ENCODE measurements at regions not wholly inside any gene's neighbourhood (a gene's known extent, or its start where the extent isn't known, plus 50 kb on each side); places are given as distances from the start of the nearest gene placed in this dataset.

DNA sequence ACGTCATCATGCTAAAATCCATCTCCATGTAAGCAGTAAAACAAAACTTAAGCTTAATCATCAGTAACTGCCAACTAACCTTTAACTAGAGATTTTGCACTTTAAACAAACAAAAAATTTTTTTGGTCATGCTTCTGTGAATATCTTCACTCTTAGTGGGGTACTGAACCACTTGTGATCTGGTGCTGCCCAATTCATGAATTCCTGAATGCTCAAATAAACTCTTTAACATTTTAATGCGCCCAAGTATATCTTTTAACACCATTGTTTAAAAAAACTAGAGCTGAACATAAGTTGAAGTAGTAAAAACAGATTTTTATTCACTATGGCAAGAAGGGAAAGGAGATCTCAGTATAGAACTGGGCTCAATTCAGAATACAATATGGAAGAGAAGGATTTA lies 196.9 kb upstream of the USP24 start:
- DNase-seq (ENCODE audit: low read depth): no peak
- no peak overlapping the region for H3K4me3 ChIP-seq (ENCODE audit: low read depth, low read length)

DNA sequence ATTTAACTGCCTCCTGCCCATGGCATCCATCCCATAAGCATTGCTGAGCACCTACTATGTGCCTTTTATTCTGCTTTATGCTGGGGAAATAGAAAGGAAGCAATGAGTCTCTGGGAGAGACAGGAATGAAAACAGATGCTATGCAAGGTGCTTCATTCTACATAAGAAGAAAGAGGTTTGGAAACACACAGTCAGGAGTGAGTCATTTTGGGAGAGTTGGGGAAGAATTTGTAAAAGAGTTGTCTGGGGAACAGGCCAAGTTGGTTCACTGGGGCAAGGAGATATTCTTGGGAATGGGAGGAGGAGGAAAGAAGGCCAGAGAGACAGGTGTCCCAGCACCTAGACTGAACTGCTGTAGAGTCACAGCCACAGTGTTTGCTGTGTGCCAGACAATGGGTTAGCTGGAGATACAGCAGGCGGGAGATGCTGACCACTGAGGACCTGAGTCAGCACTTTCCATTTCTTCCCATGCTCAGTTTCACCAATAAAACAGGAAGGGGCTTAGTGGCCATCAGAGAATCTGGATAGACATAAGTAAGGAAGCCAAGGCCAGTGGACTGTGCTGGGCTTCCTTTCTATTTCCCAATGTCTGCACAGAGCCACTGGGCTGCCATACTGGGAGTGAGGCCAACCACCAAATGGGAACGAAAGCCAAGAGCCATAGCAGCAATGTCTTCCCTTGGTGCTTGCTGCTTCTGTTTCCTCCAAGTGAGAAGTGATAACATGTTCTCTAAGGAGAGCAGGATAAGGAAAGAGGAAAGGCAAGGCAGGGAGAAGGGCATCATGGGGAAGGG lies 187.7 kb upstream of the USP24 start:
- DNase-seq (ENCODE audit: low read depth): no peak
- TF ChIP-seq, protein P1, sequence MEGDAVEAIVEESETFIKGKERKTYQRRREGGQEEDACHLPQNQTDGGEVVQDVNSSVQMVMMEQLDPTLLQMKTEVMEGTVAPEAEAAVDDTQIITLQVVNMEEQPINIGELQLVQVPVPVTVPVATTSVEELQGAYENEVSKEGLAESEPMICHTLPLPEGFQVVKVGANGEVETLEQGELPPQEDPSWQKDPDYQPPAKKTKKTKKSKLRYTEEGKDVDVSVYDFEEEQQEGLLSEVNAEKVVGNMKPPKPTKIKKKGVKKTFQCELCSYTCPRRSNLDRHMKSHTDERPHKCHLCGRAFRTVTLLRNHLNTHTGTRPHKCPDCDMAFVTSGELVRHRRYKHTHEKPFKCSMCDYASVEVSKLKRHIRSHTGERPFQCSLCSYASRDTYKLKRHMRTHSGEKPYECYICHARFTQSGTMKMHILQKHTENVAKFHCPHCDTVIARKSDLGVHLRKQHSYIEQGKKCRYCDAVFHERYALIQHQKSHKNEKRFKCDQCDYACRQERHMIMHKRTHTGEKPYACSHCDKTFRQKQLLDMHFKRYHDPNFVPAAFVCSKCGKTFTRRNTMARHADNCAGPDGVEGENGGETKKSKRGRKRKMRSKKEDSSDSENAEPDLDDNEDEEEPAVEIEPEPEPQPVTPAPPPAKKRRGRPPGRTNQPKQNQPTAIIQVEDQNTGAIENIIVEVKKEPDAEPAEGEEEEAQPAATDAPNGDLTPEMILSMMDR (IDR thresholded peaks at IDR 0.05; ENCODE audit: low read depth, low read length, missing control alignments): no peak
- H3K4me3 ChIP-seq (ENCODE audit: low read depth, low read length): no peak overlapping the region

More for the DNA sequence above, 196.9 kb upstream of the USP24 start:
- TF ChIP-seq, protein P1 (IDR thresholded peaks at IDR 0.05; ENCODE audit: low read depth, low read length, missing control alignments): no peak

DNA sequence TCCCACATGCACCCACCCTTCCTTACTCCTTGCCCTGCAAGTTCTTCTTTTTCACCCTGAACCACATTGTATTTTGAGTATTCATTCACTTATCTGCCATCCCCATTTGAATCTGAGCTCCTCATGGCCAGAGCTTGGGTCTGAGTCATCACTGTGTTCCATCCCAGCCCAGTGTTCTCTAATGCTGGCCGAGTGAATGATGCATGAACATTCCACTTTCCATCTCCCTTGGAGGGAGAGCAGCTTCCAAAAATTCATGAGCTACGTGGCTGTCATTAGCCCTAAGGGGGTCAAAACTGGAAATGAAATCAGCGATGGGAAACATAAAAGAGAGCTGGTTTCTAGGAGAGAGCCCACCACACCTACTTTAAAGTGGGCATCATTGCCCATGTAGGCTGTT lies 187.0 kb upstream of the USP24 start:
- TF ChIP-seq, protein P1 (IDR thresholded peaks at IDR 0.05; ENCODE audit: low read depth, low read length, missing control alignments): no peak
- no peak for DNase-seq (ENCODE audit: low read depth)
- no peak overlapping the region for H3K4me3 ChIP-seq (ENCODE audit: low read depth, low read length)

DNA sequence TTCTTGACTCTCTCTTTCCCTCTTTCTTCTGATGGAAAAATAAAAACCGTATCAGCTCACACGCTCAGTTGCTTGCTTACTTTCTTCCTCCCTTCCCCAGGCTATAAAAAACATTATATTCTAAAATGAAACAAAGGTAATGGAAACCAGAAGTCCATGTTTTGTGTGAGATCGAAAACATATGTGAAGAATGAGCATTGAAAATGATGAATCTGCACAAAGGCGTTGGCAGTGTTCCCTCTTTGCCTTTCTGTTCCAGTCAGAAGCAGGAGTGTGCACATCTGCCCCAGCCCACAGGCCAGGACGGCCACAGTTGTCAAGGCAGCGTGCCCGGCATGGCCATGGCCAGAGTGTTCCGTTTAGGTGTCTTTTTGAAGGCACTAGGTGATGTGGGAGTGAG lies 185.3 kb upstream of the USP24 start:
- TF ChIP-seq, protein P1 (IDR thresholded peaks at IDR 0.05; ENCODE audit: low read depth, low read length, missing control alignments): no peak
- DNase-seq (ENCODE audit: low read depth): no peak

DNA sequence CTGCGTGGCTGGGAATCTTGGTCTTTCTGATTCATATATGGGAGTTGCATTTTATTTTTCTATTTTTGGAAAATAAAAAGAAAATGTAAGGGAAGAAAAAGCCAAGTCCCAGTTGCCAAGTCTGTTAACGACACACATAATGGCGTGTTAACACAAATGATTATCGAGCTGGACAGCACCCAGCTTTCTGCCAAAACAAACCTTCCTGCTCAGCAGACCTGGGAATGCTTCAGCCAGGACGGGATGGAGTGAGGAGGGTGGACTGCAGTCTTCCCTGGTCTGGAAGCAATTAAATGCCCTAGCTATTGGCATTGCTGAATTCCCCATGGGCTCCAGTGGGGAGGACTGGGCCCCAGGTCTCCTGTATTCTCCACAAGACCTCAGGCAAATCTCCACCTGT lies 184.2 kb upstream of the USP24 start:
- no peak overlapping the region for H3K4me3 ChIP-seq (ENCODE audit: low read depth, low read length)
- DNase-seq (ENCODE audit: low read depth): no peak
- TF ChIP-seq, protein P1 (IDR thresholded peaks at IDR 0.05; ENCODE audit: low read depth, low read length, missing control alignments): no peak

More for the DNA sequence above, 185.3 kb upstream of the USP24 start:
- H3K4me3 ChIP-seq (ENCODE audit: low read depth, low read length): no peak overlapping the region

DNA sequence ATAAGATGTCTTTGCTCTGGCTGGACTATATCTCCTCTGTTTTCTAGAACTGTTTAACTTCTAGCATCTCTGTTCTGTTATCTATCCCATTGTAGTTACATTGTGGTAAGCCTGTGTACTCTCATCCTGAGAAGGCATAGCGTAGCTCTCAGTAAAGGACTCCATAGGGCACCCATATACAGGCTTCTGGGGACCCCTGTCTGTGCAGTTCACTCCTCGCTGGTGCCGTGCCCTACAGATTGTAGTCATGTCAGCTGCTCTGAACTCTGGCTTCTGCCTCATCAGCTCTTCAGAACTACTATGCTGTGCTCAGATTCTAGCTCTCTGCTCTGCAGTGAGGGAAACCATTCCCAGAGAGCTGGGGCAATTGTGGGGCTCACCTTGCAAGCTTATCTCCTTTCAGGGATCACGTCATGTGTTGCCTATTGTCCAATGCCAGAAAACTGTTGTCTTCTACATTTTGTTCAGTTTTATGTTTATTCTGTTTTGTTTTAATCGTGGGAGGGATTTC lies 181.3 kb upstream of the USP24 start:
- TF ChIP-seq, protein P1 (IDR thresholded peaks at IDR 0.05; ENCODE audit: low read depth, low read length, missing control alignments): no peak
- H3K4me3 ChIP-seq (ENCODE audit: low read depth, low read length): no peak overlapping the region
- no peak for DNase-seq (ENCODE audit: low read depth)

DNA sequence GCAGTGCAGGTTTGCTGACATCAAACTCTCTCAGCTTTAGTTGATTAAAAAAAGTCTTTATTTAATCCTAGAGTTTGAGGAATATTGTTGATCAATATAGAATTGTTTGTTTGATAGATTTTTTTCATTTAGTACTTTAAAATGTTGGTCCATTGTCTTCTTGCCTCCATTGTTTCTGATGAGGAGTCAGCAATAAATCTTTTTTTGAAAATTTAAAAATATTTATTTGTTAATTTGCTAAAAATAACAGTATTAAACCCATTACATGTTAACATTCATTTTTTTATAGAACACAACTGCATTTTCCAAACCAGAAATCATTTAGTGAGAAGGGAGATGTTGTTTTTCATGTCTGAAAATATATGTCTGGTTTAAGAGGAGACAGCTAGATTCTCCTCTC lies 173.8 kb upstream of the USP24 start:
- TF ChIP-seq, protein P1 (IDR thresholded peaks at IDR 0.05; ENCODE audit: low read depth, low read length, missing control alignments): no peak
- H3K4me3 ChIP-seq (ENCODE audit: low read depth, low read length): no peak overlapping the region

More for the DNA sequence above, 173.8 kb upstream of the USP24 start:
- DNase-seq (ENCODE audit: low read depth): no peak

Measured in GM12864 (cell line).